Neural crest cell (in vitro differentiated cells): ENCODE measurements at regions not wholly inside any gene's neighbourhood (a gene's known extent, or its start where the extent isn't known, plus 50 kb on each side); places are given as distances from the start of the nearest gene placed in this dataset.

Experiments used
- DNase-seq: peaks from one replicate; pipeline ENCODE4 v3.0.0; 2021; ENCODE audit warnings: low read depth, mixed read lengths, low spot score
- H3K27ac Mint-ChIP-seq: one replicate; pipeline ENCODE4 v1.8.0; 2021; ENCODE audit warnings: mild to moderate bottlenecking, mixed read lengths; ENCODE audit not compliant: unreplicated experiment
- H3K27me3 Mint-ChIP-seq: 2 replicates; pipeline ENCODE4 v1.8.0; 2021; ENCODE audit warnings: low read depth, mild to moderate bottlenecking, mixed read lengths
- H3K36me3 Mint-ChIP-seq: 2 replicates; pipeline ENCODE4 v1.8.0; 2021; ENCODE audit warnings: low read depth, mild to moderate bottlenecking, mixed read lengths
- H3K4me1 Mint-ChIP-seq: 2 replicates; pipeline ENCODE4 v1.8.0; 2021; ENCODE audit warnings: mixed read lengths
- H3K4me3 Mint-ChIP-seq: one replicate; pipeline ENCODE4 v1.8.0; 2021; ENCODE audit warnings: mild to moderate bottlenecking, mixed read lengths
- H3K9me3 Mint-ChIP-seq: 2 replicates; pipeline ENCODE4 v1.8.0; 2021; ENCODE audit warnings: mixed read lengths
- TF ChIP-seq, protein P1 (sequence below): fragments of 200-600 bp; sonication (generic); conservative IDR thresholded peaks from 2 replicates; pipeline ENCODE4 v1.5.0; 2021; ENCODE audit warnings: antibody characterized with exemption, mild to moderate bottlenecking

DNA sequence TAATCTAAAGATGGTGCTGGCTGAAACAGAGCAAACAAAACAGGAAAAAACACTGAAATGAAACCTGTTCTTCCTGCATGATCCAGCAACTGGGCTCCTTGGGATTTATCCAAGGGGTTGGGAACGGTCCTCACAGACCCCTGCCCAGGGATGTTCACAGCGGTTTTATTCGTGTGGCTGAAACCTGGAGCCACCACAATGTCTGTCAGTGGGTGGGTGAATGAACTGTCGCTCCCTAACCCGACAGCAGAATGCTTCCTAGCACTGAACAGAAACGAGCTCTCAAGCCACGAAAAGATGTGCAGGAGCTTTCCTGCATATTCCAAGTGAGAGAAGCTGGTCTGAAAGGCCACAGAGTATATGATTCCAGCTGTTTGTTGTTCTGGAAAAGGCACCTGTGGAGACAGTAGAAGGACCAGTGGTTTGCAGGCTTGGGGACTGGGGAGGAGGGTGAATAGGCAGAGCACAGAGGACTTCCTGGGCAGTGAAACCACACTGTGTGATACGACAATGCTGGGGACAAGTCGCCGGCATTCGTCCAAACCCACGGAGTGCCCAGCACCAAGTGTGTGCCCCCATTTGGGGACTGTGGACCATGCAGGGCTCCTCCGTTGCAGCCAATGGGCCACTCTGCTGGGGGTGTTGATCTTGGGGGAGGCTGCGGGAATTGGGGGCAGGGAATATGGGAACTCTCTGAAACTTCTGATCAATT lies 73.9 kb downstream of the TEX29 start:
- no peaks in the 10 kb centered on the region for H3K4me1 Mint-ChIP-seq
- H3K27me3 Mint-ChIP-seq, result peaks cover 11% of the 10 kb centered on the region
- H3K9me3 Mint-ChIP-seq, result no peaks in the 10 kb centered on the region
- no peak for DNase-seq
- no peaks in the 10 kb centered on the region for H3K36me3 Mint-ChIP-seq
- no peak overlapping the region for H3K27ac Mint-ChIP-seq
- TF ChIP-seq, protein P1, sequence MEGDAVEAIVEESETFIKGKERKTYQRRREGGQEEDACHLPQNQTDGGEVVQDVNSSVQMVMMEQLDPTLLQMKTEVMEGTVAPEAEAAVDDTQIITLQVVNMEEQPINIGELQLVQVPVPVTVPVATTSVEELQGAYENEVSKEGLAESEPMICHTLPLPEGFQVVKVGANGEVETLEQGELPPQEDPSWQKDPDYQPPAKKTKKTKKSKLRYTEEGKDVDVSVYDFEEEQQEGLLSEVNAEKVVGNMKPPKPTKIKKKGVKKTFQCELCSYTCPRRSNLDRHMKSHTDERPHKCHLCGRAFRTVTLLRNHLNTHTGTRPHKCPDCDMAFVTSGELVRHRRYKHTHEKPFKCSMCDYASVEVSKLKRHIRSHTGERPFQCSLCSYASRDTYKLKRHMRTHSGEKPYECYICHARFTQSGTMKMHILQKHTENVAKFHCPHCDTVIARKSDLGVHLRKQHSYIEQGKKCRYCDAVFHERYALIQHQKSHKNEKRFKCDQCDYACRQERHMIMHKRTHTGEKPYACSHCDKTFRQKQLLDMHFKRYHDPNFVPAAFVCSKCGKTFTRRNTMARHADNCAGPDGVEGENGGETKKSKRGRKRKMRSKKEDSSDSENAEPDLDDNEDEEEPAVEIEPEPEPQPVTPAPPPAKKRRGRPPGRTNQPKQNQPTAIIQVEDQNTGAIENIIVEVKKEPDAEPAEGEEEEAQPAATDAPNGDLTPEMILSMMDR, result no peak
- H3K4me3 Mint-ChIP-seq, result no peak overlapping the region

DNA sequence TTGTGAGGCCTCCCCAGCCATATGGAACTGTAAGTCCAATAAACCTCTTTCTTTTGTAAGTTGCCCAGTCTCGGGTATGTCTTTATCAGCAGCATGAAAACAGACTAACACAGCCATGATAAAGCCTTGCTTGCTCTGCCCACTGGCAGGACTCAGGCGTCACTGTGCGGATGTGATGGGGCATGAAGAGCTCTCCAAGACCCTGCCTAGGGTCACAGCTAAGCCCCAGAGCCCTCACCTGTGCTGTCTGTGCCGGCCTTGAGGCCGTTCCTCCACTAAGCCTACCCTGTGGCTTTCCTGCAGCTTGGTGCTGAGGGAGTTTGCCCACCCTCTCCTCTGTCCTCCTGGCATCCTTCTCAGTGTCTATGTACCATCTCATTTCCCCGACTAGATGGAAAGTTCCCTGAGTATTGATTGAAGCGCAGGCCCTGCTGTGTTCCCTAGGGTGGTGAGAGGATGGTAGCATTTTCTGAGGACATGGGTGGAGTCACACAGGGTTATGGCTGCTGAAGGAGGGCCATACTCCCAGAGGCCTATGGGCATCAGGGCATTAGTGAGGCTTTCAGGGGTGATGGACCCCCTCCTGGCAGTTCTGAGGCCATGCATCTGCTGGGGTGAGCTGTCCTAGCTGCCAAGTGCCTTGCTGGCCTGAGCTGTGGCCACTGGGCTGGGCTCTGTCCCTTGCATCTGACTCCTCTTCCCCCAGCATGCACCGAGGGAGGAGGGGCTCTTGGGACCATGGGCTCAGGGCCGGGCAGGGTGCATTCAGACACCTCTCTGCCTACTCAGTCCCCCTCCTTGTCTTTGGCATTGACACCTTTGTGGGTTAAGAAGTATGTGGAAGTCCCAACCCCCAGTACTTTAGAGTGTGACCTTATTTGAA lies 75.3 kb downstream of the TEX29 start:
- Mint-ChIP-seq H3K27ac (peak overlapping the region; percentile 45), H3K4me1 (peaks cover 10% of the 10 kb centered on the region), H3K27me3 (peaks cover 15% of the 10 kb centered on the region), H3K4me3 (no peak overlapping the region), H3K36me3 (no peaks in the 10 kb centered on the region), H3K9me3 (no peaks in the 10 kb centered on the region)
- TF ChIP-seq, protein P1, result no peak
- no peak for DNase-seq

DNA sequence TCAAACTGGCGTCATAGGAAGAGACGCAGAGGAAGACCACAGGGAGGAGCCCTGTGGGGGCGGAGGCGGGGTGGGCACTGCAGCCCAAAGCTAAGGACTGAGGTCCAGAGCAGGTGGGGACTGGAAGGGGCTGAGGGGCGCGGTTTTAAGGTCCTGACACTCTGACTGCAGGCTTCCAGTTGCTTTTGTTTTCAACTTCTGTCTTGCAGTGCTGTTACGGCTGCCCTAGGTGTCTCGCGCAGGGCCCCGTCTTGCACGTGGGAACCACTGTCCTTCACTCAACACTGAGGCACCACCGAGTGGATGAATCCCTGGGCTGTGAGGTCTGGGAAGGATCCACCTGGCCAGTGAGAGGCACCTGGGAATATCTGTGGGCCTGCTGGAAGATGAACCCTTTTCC lies 76.0 kb downstream of the TEX29 start:
- DNase-seq, result no peak
- H3K27ac Mint-ChIP-seq, result no peak overlapping the region

DNA sequence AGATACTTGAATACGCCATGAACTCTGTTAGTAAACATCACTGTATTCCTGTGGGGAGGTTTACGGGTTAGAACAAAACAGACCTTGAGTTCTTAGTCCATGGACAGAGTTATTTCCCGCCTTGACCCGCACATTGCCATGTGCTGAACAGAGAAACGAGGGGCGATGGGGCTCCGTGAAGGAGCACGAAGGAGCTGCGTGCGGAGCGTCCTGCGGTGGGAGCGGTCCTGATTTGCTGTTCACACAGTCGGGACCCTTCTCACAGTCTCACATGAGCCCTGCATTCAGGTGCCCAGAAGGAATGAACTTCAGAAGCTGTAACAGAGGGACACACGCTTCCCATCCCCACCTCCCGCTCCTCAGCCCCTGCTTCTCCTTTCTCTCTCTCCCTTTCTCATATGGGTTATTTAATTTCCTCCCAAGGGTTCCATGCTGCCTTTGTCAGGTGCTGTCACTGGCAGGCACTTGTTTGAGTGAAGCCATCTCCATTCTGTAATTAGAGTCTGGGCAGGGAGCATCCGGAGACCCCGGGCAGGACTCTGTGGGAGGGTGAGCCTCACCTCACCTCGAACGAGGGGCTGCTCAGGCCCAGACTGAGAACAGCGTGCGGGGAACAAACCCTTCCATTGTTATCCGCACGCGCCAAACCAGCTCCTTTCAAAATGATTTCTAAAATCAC lies 76.9 kb downstream of the TEX29 start:
- Mint-ChIP-seq H3K9me3 (no peaks in the 10 kb centered on the region), H3K36me3 (no peaks in the 10 kb centered on the region), H3K27ac (peak overlapping the region; percentile 81), H3K27me3 (peaks cover 23% of the 10 kb centered on the region), H3K4me1 (peaks cover 13% of the 10 kb centered on the region), H3K4me3 (no peak overlapping the region)
- DNase-seq, result no peak
- TF ChIP-seq, protein P1, result no peak

More for the DNA sequence above, 76.0 kb downstream of the TEX29 start:
- peaks cover 13% of the 10 kb centered on the region for H3K4me1 Mint-ChIP-seq
- TF ChIP-seq, protein P1, result no peak
- H3K9me3 Mint-ChIP-seq, result no peaks in the 10 kb centered on the region
- no peak overlapping the region for H3K4me3 Mint-ChIP-seq
- H3K36me3 Mint-ChIP-seq, result no peaks in the 10 kb centered on the region
- peaks cover 20% of the 10 kb centered on the region for H3K27me3 Mint-ChIP-seq

DNA sequence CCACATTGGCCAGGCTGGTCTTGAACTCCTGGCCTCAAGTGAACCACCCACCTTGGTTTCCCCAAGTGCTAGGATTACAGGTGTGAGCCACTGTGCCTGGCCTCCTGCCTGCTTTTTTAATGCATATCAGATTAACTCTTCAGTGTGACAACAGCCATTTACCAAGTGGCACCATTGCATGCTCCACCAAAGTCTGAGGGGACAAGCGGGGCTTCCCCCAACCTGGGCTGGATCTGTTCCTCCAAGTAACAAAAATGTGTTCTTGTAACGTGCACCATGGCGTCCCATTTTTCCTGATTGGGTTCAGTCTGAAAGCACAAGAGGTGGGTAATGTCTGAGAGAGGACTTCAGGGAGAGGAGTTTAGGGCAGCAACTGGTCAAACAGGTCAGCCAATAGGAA lies 77.8 kb downstream of the TEX29 start:
- Mint-ChIP-seq H3K36me3 (no peaks in the 10 kb centered on the region), H3K4me3 (no peak overlapping the region), H3K4me1 (peaks cover 13% of the 10 kb centered on the region), H3K27ac (no peak overlapping the region), H3K9me3 (no peaks in the 10 kb centered on the region), H3K27me3 (peaks cover 25% of the 10 kb centered on the region)
- TF ChIP-seq, protein P1, result no peak
- no peak for DNase-seq
